ENCODE measurements at regions not wholly inside any gene's neighbourhood (a gene's known extent, or its start where the extent isn't known, plus 50 kb on each side); places are given as distances from the start of the nearest gene placed in this dataset.

GRCh38 chr13:90792335-90792734 lies 555.2 kb upstream of the MIR17HG start:
- ChIA-PET POLR2A (no interaction called here), CTCF (no interaction called here)
- TF ChIP-seq CTCF (IDR thresholded peaks at IDR 0.05; ENCODE audit: low read depth, low read length): no peak
- no peak for DNase-seq (ENCODE audit: low read depth, low spot score)
- Histone ChIP-seq H3K27me3 (ENCODE audit: control insufficient read depth, insufficient read depth, low read length) (no peaks in the 10 kb centered on the region), H3K4me3 (ENCODE audit: low read depth, low read length) (no peak overlapping the region), H3K9me3 (ENCODE audit: control insufficient read depth, insufficient read depth, low read length) (no peaks in the 10 kb centered on the region), H3K27ac (ENCODE audit: low read depth, low read length) (no peak overlapping the region)

- Histone ChIP-seq H3K4me3 (ENCODE audit: low read depth, low read length) (no peak overlapping the region), H3K27me3 (ENCODE audit: control insufficient read depth, insufficient read depth, low read length) (no peaks in the 10 kb centered on the region), H3K27ac (ENCODE audit: low read depth, low read length) (no peak overlapping the region), H3K9me3 (ENCODE audit: control insufficient read depth, insufficient read depth, low read length) (no peaks in the 10 kb centered on the region)
- POLR2A ChIA-PET: no interaction called here
- TF ChIP-seq CTCF (IDR thresholded peaks at IDR 0.05; ENCODE audit: low read depth, low read length): no peak
- CTCF ChIA-PET: no interaction called here
- DNase-seq (ENCODE audit: low read depth, low spot score): no peak
These were observed 554.1 kb upstream of the MIR17HG start for GRCh38 chr13:90793261-90793820.

- Histone ChIP-seq H3K27ac (ENCODE audit: low read depth, low read length) (no peak overlapping the region), H3K4me3 (ENCODE audit: low read depth, low read length) (no peak overlapping the region), H3K9me3 (ENCODE audit: control insufficient read depth, insufficient read depth, low read length) (no peaks in the 10 kb centered on the region), H3K27me3 (ENCODE audit: control insufficient read depth, insufficient read depth, low read length) (no peaks in the 10 kb centered on the region)
- no peak for DNase-seq (ENCODE audit: low read depth, low spot score)
- TF ChIP-seq CTCF (IDR thresholded peaks at IDR 0.05; ENCODE audit: low read depth, low read length): no peak
- CTCF ChIA-PET: no interaction called here
- POLR2A ChIA-PET: no interaction called here
These were observed 551.0 kb upstream of the MIR17HG start for GRCh38 chr13:90796474-90796873.

GRCh38 chr13:90797335-90797734 lies 550.2 kb upstream of the MIR17HG start:
- Histone ChIP-seq H3K27ac (ENCODE audit: low read depth, low read length) (no peak overlapping the region), H3K27me3 (ENCODE audit: control insufficient read depth, insufficient read depth, low read length) (no peaks in the 10 kb centered on the region), H3K4me3 (ENCODE audit: low read depth, low read length) (no peak overlapping the region), H3K9me3 (ENCODE audit: control insufficient read depth, insufficient read depth, low read length) (no peaks in the 10 kb centered on the region)
- DNase-seq (ENCODE audit: low read depth, low spot score): no peak
- TF ChIP-seq CTCF (IDR thresholded peaks at IDR 0.05; ENCODE audit: low read depth, low read length): no peak
- POLR2A ChIA-PET: no interaction called here
- CTCF ChIA-PET: no interaction called here

GRCh38 chr13:90798381-90798780 lies 549.1 kb upstream of the MIR17HG start:
- POLR2A ChIA-PET: no interaction called here
- no peak for DNase-seq (ENCODE audit: low read depth, low spot score)
- Histone ChIP-seq H3K27ac (ENCODE audit: low read depth, low read length) (no peak overlapping the region), H3K27me3 (ENCODE audit: control insufficient read depth, insufficient read depth, low read length) (no peaks in the 10 kb centered on the region), H3K9me3 (ENCODE audit: control insufficient read depth, insufficient read depth, low read length) (no peaks in the 10 kb centered on the region), H3K4me3 (ENCODE audit: low read depth, low read length) (no peak overlapping the region)
- CTCF ChIA-PET: no interaction called here
- TF ChIP-seq CTCF (IDR thresholded peaks at IDR 0.05; ENCODE audit: low read depth, low read length): no peak

Measured in AG04450 (cell line).